ENCODE measurements at regions not wholly inside any gene's neighbourhood (a gene's known extent, or its start where the extent isn't known, plus 50 kb on each side); places are given as distances from the start of the nearest gene placed in this dataset.

DNA sequence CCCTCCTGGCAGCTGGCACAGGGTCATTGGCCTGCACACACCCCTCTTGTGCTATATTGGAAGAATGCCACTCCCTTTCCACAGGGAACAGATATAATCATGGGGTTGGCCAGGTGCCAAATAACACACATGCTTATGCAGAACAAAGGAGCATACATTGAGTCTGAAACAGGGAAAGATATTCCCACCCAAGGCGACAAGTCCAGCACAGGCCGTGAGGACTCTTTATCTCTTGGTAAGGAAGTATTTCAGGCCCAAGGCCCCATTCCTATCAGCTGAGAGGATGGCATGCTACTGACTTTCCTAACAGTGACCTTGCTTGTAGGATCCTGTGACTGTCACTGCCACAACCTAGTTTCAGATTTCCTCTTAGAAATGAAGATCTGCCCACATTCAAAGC lies 59.0 kb upstream of the STXBP6 start:
- H3K4me1 Mint-ChIP-seq = no peaks in the 10 kb centered on the region
- no peak overlapping the region for H3K4me3 Mint-ChIP-seq
- H3K36me3 Mint-ChIP-seq = peaks cover 5% of the 10 kb centered on the region
- peaks cover 7% of the 10 kb centered on the region for H3K27me3 Mint-ChIP-seq
- H3K27ac Mint-ChIP-seq = no peak overlapping the region
- no peaks in the 10 kb centered on the region for H3K9me3 Mint-ChIP-seq

DNA sequence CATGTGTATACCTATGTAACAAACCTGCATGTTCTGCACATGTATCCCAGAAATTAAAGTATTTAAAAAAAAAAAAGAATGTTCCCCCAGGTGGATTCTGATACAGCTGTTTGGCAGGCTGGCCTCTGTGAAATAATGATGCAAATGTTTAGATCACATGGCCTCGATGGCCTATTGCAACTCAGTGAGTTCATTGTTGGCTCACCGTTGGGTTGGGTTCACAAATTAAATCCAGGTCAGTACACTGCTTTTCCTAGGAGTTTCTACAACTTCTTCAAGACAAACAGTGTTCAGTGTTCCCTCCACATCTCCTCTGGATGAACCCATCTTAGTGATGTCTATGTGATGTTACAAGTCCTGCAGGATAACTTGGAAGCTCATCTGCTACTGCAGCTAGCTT lies 58.3 kb upstream of the STXBP6 start:
- Mint-ChIP-seq H3K4me1 (no peaks in the 10 kb centered on the region), H3K9me3 (no peaks in the 10 kb centered on the region), H3K27me3 (peaks cover 7% of the 10 kb centered on the region), H3K4me3 (no peak overlapping the region), H3K36me3 (peaks cover 5% of the 10 kb centered on the region), H3K27ac (no peak overlapping the region)

GRCh38 chr14:25103820-25104219 lies 53.9 kb upstream of the STXBP6 start:
- H3K27me3 Mint-ChIP-seq = peaks cover 3% of the 10 kb centered on the region
- peaks cover 5% of the 10 kb centered on the region for H3K36me3 Mint-ChIP-seq
- H3K9me3 Mint-ChIP-seq = peaks cover 0 to 8% (median 2%) of the 10 kb centered on the region in 3 donors
- H3K4me3 Mint-ChIP-seq = no peak overlapping the region
- no peaks in the 10 kb centered on the region for H3K4me1 Mint-ChIP-seq
- H3K27ac Mint-ChIP-seq = no peak overlapping the region

GRCh38 chr14:25103271-25103670 lies 53.3 kb upstream of the STXBP6 start:
- peaks cover 0 to 8% (median 2%) of the 10 kb centered on the region in 3 donors for H3K9me3 Mint-ChIP-seq
- H3K27me3 Mint-ChIP-seq = peaks cover 3% of the 10 kb centered on the region
- H3K4me3 Mint-ChIP-seq = no peak overlapping the region
- H3K4me1 Mint-ChIP-seq = no peaks in the 10 kb centered on the region
- H3K27ac Mint-ChIP-seq = no peak overlapping the region
- H3K36me3 Mint-ChIP-seq = peaks cover 5% of the 10 kb centered on the region

- Mint-ChIP-seq H3K4me1 (no peaks in the 10 kb centered on the region), H3K27ac (no peak overlapping the region), H3K27me3 (peaks cover 3% of the 10 kb centered on the region), H3K4me3 (no peak overlapping the region), H3K36me3 (peaks cover 5% of the 10 kb centered on the region), H3K9me3 (peaks cover 0 to 8% (median 2%) of the 10 kb centered on the region in 3 donors)
Observed at GRCh38 chr14:25102788-25103187, 52.8 kb upstream of the STXBP6 start.

- Mint-ChIP-seq H3K9me3 (peaks cover 0 to 8% (median 2%) of the 10 kb centered on the region in 3 donors), H3K4me3 (no peak overlapping the region), H3K27me3 (peaks cover 3% of the 10 kb centered on the region), H3K4me1 (no peaks in the 10 kb centered on the region), H3K27ac (no peak overlapping the region), H3K36me3 (peaks cover 4% of the 10 kb centered on the region)
Observed at GRCh38 chr14:25101276-25101675, 51.3 kb upstream of the STXBP6 start.

Measured in IgD-negative memory B cell (primary cell).